ENCODE measurements at regions not wholly inside any gene's neighbourhood (a gene's known extent, or its start where the extent isn't known, plus 50 kb on each side); places are given as distances from the start of the nearest gene placed in this dataset.
"Not testable (repeated sequence)": the region's sequence is repeated elsewhere in the genome, so short reads cannot be mapped to it uniquely, and the experiment has no call there.

GRCh38 chr7:81394029-81394428 is 375.8 kb downstream of the HGF start:
- H3K9me3 ChIP-seq, result no peaks in the 10 kb centered on the region
- TF ChIP-seq CTCF (IDR thresholded peaks at IDR 0.05), result no peak
- no peaks in the 10 kb centered on the region for H3K4me1 ChIP-seq (ENCODE audit: low read depth)
- intact Hi-C loops (cut with DNase I, micrococcal nuclease), result no loop called here
- ATAC-seq, result no peak
- H3K36me3 ChIP-seq (ENCODE audit: low read depth), result no peaks in the 10 kb centered on the region
- DNase-seq, result no peak
- H3K4me3 ChIP-seq, result no peak overlapping the region

DNA sequence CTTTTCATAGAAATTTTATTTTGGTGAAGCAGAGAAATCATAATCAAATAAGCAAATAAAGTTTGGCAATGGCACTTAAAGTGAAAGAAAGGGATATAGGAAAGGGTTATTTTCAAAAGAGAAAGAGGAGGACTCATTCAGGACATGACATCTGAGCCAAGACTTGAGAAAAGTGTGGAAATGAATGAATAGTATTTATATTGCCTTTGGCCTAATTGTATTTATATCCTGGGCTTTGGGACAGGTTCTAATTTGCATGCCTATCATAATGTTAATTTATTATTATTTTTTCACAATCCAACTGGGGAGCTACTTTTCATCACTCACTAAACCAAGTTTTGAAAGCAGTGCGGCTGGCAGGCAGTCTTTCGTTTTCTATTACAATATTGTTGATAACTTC is 376.8 kb downstream of the HGF start:
- H3K36me3 ChIP-seq (ENCODE audit: low read depth), result no peaks in the 10 kb centered on the region
- intact Hi-C loops (cut with DNase I, micrococcal nuclease), result no loop called here
- H3K9me3 ChIP-seq, result no peaks in the 10 kb centered on the region
- ATAC-seq (no peak), DNase-seq (no peak)
- no peaks in the 10 kb centered on the region for H3K4me1 ChIP-seq (ENCODE audit: low read depth)
- no peak overlapping the region for H3K4me3 ChIP-seq
- TF ChIP-seq CTCF (IDR thresholded peaks at IDR 0.05), result no peak

DNA sequence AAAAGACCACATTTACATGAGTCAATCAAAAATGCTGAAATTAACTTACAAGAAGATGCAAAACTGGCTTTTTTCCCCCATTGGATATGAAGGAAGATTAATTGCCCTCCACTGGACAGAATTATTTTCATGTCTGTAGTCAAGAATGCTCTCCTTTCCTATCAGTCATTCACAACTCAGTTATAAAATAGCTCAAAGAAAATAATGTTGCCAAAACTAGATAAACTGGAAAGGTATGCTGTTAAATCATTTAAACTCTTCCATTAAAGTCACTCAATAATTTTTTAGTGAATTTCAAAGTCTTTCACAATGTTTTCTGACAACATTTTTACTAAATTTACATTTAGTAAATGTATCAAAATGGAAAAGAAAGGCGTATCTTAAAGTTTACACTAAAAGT is 384.5 kb downstream of the HGF start:
- no peak for TF ChIP-seq CTCF (IDR thresholded peaks at IDR 0.05)
- Histone ChIP-seq H3K4me1 (ENCODE audit: low read depth) (no peaks in the 10 kb centered on the region), H3K36me3 (ENCODE audit: low read depth) (no peaks in the 10 kb centered on the region), H3K9me3 (no peaks in the 10 kb centered on the region), H3K4me3 (no peak overlapping the region)
- intact Hi-C loops (cut with DNase I, micrococcal nuclease), result no loop called here
- no peak for DNase-seq
- ATAC-seq, result no peak

DNA sequence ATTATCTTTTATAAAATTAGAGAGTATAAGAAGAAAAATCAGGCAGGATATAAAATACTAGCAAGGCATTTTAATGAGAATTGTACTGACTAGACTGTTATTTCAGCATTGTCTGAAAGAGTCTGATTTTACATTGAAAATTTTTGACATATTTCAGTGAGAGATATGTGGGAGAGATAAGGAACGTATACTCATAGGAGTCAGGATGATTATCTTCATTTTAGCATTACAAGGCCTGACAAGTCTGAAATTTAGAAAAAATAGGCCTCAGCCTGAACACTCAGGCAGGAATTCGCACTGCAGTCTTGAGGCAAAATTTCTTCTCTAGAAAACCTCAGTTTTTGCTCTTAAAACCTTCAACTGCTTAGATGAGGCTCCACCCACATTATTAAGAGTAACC is 386.0 kb downstream of the HGF start:
- no peak overlapping the region for H3K4me3 ChIP-seq
- H3K36me3 ChIP-seq (ENCODE audit: low read depth), result no peaks in the 10 kb centered on the region
- no peak for TF ChIP-seq CTCF (IDR thresholded peaks at IDR 0.05)
- H3K9me3 ChIP-seq, result no peaks in the 10 kb centered on the region
- ATAC-seq (no peak), DNase-seq (no peak)
- H3K4me1 ChIP-seq (ENCODE audit: low read depth), result no peaks in the 10 kb centered on the region
- intact Hi-C loops (cut with DNase I, micrococcal nuclease), result no loop called here

DNA sequence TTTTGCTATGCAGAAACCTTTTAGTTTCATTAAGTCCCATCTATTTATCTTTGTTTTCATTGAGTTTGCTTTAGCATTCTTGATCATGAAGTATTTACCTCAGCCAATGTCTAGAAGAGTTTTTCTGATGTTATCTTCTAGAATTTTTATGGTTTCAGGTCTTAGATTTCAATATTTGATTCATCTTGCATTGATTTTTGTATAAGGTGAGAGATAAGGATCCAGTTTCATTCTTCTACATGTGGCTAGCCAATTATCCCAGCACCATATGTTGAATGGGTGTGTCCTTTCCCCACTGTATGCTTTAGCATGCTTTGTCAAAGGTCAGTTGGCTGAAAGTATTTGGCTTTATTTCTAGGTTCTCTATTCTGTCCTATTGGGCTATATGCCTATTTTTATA is 395.2 kb downstream of the HGF start:
- DNase-seq, result peak in 1 of 3 donors; percentile 30
- H3K4me3 ChIP-seq; intact Hi-C loops (cut with DNase I, micrococcal nuclease); H3K9me3 ChIP-seq; H3K36me3 ChIP-seq (ENCODE audit: low read depth); ATAC-seq; H3K4me1 ChIP-seq (ENCODE audit: low read depth): not testable (repeated sequence)

DNA sequence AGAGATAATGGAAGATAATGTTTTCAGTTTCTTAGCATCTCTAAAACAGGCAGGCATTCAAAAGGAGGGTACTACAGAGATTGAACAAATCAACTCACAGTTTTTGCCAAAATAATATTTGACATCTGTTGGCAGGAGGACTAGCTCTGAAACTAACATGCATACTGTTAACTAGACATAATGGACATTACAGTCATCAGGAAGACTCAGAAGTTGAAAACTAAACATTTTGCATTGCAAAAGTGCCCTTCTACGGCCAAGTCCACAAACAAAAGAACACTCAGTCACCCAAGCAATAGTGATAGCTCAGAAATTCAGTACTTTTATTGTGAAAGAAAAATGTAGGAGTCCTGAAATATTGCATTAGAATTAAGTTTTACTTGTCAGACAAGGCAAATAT is 399.0 kb downstream of the HGF start:
- no peak for ATAC-seq
- no peak overlapping the region for H3K4me3 ChIP-seq
- H3K9me3 ChIP-seq, result no peaks in the 10 kb centered on the region
- intact Hi-C loops (cut with DNase I, micrococcal nuclease), result no loop called here
- no peaks in the 10 kb centered on the region for H3K36me3 ChIP-seq (ENCODE audit: low read depth)
- DNase-seq, result no peak
- no peak for TF ChIP-seq CTCF (IDR thresholded peaks at IDR 0.05)
- peaks cover 5% of the 10 kb centered on the region for H3K4me1 ChIP-seq (ENCODE audit: low read depth)
